Liver (tissue), 2 donors: ENCODE measurements at regions not wholly inside any gene's neighbourhood (a gene's known extent, or its start where the extent isn't known, plus 50 kb on each side); places are given as distances from the start of the nearest gene placed in this dataset.

Source experiments
- TF ChIP-seq, protein P1 (sequence below): fragments of 150-350 bp; IDR thresholded peaks from 2 replicates; pipeline ENCODE4 v1.5.1; 2017; ENCODE audit warnings: improper control_type of control experiment, low read depth, low read length; ENCODE audit not compliant: missing input control
- TF ChIP-seq, protein P2 (sequence below): IDR thresholded peaks from 2 replicates; pipeline ENCODE4 v1.6.1; 2016; ENCODE audit warnings: antibody characterized with exemption
- donor health status: healthy.

DNA sequence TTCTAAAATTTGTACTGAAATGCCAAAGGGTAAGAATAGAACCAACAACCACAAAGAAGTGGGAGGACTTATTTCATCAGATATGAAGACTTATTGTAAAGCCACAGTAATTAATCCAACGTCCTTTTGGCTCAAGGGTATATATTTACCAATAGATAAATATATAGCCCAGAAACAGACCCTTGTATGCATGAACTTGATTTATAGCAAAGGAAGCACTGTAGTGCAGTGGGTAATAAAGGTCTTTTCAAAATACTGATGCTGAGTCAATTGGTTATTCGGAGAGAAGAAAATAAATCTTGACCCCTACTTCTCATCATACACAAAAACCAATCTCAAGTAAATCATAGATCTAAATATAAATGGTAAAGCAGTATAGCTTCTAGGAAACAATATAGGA, 200.5 kb upstream of the ST6GAL2 start:
- TF ChIP-seq, protein P1, sequence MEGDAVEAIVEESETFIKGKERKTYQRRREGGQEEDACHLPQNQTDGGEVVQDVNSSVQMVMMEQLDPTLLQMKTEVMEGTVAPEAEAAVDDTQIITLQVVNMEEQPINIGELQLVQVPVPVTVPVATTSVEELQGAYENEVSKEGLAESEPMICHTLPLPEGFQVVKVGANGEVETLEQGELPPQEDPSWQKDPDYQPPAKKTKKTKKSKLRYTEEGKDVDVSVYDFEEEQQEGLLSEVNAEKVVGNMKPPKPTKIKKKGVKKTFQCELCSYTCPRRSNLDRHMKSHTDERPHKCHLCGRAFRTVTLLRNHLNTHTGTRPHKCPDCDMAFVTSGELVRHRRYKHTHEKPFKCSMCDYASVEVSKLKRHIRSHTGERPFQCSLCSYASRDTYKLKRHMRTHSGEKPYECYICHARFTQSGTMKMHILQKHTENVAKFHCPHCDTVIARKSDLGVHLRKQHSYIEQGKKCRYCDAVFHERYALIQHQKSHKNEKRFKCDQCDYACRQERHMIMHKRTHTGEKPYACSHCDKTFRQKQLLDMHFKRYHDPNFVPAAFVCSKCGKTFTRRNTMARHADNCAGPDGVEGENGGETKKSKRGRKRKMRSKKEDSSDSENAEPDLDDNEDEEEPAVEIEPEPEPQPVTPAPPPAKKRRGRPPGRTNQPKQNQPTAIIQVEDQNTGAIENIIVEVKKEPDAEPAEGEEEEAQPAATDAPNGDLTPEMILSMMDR: no peak
- TF ChIP-seq, protein P2, sequence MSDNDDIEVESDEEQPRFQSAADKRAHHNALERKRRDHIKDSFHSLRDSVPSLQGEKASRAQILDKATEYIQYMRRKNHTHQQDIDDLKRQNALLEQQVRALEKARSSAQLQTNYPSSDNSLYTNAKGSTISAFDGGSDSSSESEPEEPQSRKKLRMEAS: no peak
